Breast epithelium (tissue), 3 donors: ENCODE measurements at regions not wholly inside any gene's neighbourhood (a gene's known extent, or its start where the extent isn't known, plus 50 kb on each side); places are given as distances from the start of the nearest gene placed in this dataset.

Experiments used
- CTCF ChIP-seq, 3 donors: fragments of 450-650 bp; IDR thresholded peaks; one replicate each; pipeline ENCODE4 v1.5.1; 2016 to 2017; ENCODE audit warnings: antibody characterized with exemption in 3 of 3, mild to moderate bottlenecking in 3 of 3, moderate library complexity in 3 of 3
- POLR2A ChIP-seq: fragments of 450-650 bp; IDR thresholded peaks from one replicate; pipeline ENCODE4 v1.6.1; 2016; ENCODE audit warnings: antibody characterized with exemption, mild to moderate bottlenecking, moderate library complexity

- TF ChIP-seq CTCF (IDR thresholded peaks at IDR 0.05) (no peak), POLR2A (no peak)
Measured at GRCh38 chr13:33528896-33529295, 243.3 kb upstream of the STARD13 start.
